ENCODE measurements at regions not wholly inside any gene's neighbourhood (a gene's known extent, or its start where the extent isn't known, plus 50 kb on each side); places are given as distances from the start of the nearest gene placed in this dataset.

- H4K20me1 ChIP-seq (ENCODE audit: control insufficient read depth, insufficient read depth) = no peaks in the 10 kb centered on the region
- no peaks in the 10 kb centered on the region for H3K36me3 ChIP-seq (ENCODE audit: control insufficient read depth in 2 of 2, insufficient read depth in 2 of 2, low read length in 1 of 2)
- intact Hi-C loops (cut with micrococcal nuclease; ENCODE audit: unreplicated experiment) = loop anchor here (10.0 kb wide), 1 partner anchor 254 kb away; no protein-coding TSS in a partner anchor
- BruUV-seq (replicated peaks) = no TSS peak
- H3K4me2 ChIP-seq (ENCODE audit: control insufficient read depth, insufficient read depth) = no peak overlapping the region
- no peaks in the 10 kb centered on the region for H3K4me1 ChIP-seq (ENCODE audit: control insufficient read depth, insufficient read depth, low read length)
- H3K9ac ChIP-seq (ENCODE audit: control insufficient read depth, insufficient read depth, low read length) = no peak overlapping the region
- ChIA-PET RAD21 (ENCODE audit: unreplicated experiment) (interaction anchor here (0.7 to 2.9 kb wide), 10 partner anchors 9 to 202 kb away, joined by 3 to 30 read pairs (median 6); no protein-coding TSS in a partner anchor), SMC1A (ENCODE audit: uncharacterized antibody, unreplicated experiment) (interaction anchor here (1.0 to 5.4 kb wide), 10 partner anchors 9 to 77 kb away, joined by 3 to 34 read pairs (median 5); no protein-coding TSS in a partner anchor), POLR2A (interaction anchor here (0.5 to 2.5 kb wide), 9 partner anchors 8 to 411 kb away, joined by 3 to 12 read pairs (median 4); no protein-coding TSS in a partner anchor), CTCF (interaction anchor here (0.8 to 2.9 kb wide), 8 partner anchors 8 to 94 kb away, joined by 3 to 14 read pairs (median 8); no protein-coding TSS in a partner anchor)
- no peaks in the 10 kb centered on the region for H3K9me3 ChIP-seq (replicated peaks; ENCODE audit: control insufficient read depth, insufficient read depth, low read length)
- DNase-seq (ENCODE audit: low read depth, low spot score) (peak; percentile 66), ATAC-seq (peak; percentile 75), FAIRE-seq (peak; percentile 65)
- no peaks in the 10 kb centered on the region for H3K27me3 ChIP-seq (replicated peaks in 1 of 2; ENCODE audit: control insufficient read depth in 2 of 2, insufficient read depth in 2 of 2, low read length in 1 of 2)
- peak overlapping the region; percentile 56 for H3K27ac ChIP-seq (ENCODE audit: control insufficient read depth, insufficient read depth)
- no peaks in the 10 kb centered on the region for H3K79me2 ChIP-seq (ENCODE audit: control insufficient read depth, insufficient read depth, low read length)
- H2AFZ ChIP-seq (ENCODE audit: control insufficient read depth, low read depth, low read length) = no peak overlapping the region
- in situ Hi-C loops (cut with MboI) = no loop called here
- 20% methylated on average over 7 of the region's 7 CpGs for WGBS (ENCODE audit: insufficient coverage, insufficient replicate concordance, low lambda C conversion rate, missing lambda C conversion rate)
- no peak overlapping the region for H3K4me3 ChIP-seq
- TF ChIP-seq TBL1XR1 (IDR thresholded peaks at IDR 0.05; ENCODE audit: low read depth, low read length) (peak; percentile 74; the same call in 1 of the 2 replicates), ZZZ3 (IDR thresholded peaks at IDR 0.05; ENCODE audit: control insufficient read depth, insufficient read length, low read depth) (no peak), CHD4 (IDR thresholded peaks at IDR 0.05) (no peak), CREB1 (IDR thresholded peaks at IDR 0.05; ENCODE audit: low read depth) (0 out of 2 replicates have a peak, but pooled peaks have one; percentile 15), YY1 (IDR thresholded peaks at IDR 0.05; ENCODE audit: low read depth, low read length) (0 out of 2 replicates have a peak, but pooled peaks have one; percentile 14), MTA3 (IDR thresholded peaks at IDR 0.05; ENCODE audit: borderline replicate concordance, low read length) (no peak), POU2F2 (IDR thresholded peaks at IDR 0.05; ENCODE audit: borderline replicate concordance, low read depth, low read length) (peak; percentile 59; the same call in 1 of the 3 replicates), NFIC (IDR thresholded peaks at IDR 0.05; ENCODE audit: low read depth, low read length) (peak; percentile 68), MYC (IDR thresholded peaks at IDR 0.05; ENCODE audit: insufficient read depth, insufficient read length, insufficient replicate concordance, low read length, severe bottlenecking) (no peak), IKZF1 (conservative IDR thresholded peaks at IDR 0.05) (peak; percentile 96), BHLHE40 (IDR thresholded peaks at IDR 0.05; ENCODE audit: borderline replicate concordance in 1 of 2, low read depth in 2 of 2, low read length in 1 of 2) (peak; percentile 71 to 77; a peak in 3 of 4 replicates)
- TF ChIP-seq, protein P1, sequence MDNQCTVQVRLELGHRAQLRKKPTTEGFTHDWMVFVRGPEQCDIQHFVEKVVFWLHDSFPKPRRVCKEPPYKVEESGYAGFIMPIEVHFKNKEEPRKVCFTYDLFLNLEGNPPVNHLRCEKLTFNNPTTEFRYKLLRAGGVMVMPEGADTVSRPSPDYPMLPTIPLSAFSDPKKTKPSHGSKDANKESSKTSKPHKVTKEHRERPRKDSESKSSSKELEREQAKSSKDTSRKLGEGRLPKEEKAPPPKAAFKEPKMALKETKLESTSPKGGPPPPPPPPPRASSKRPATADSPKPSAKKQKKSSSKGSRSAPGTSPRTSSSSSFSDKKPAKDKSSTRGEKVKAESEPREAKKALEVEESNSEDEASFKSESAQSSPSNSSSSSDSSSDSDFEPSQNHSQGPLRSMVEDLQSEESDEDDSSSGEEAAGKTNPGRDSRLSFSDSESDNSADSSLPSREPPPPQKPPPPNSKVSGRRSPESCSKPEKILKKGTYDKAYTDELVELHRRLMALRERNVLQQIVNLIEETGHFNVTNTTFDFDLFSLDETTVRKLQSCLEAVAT (IDR thresholded peaks at IDR 0.05) = 0 out of 2 replicates have a peak, but pooled peaks have one; percentile 48
- TF ChIP-seq, protein P2, sequence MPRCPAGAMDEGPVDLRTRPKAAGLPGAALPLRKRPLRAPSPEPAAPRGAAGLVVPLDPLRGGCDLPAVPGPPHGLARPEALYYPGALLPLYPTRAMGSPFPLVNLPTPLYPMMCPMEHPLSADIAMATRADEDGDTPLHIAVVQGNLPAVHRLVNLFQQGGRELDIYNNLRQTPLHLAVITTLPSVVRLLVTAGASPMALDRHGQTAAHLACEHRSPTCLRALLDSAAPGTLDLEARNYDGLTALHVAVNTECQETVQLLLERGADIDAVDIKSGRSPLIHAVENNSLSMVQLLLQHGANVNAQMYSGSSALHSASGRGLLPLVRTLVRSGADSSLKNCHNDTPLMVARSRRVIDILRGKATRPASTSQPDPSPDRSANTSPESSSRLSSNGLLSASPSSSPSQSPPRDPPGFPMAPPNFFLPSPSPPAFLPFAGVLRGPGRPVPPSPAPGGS (IDR thresholded peaks at IDR 0.05; ENCODE audit: borderline replicate concordance, insufficient read depth, low read depth, low read length, poor library complexity, severe bottlenecking) = peak; percentile 36
- TF ChIP-seq, protein P3, sequence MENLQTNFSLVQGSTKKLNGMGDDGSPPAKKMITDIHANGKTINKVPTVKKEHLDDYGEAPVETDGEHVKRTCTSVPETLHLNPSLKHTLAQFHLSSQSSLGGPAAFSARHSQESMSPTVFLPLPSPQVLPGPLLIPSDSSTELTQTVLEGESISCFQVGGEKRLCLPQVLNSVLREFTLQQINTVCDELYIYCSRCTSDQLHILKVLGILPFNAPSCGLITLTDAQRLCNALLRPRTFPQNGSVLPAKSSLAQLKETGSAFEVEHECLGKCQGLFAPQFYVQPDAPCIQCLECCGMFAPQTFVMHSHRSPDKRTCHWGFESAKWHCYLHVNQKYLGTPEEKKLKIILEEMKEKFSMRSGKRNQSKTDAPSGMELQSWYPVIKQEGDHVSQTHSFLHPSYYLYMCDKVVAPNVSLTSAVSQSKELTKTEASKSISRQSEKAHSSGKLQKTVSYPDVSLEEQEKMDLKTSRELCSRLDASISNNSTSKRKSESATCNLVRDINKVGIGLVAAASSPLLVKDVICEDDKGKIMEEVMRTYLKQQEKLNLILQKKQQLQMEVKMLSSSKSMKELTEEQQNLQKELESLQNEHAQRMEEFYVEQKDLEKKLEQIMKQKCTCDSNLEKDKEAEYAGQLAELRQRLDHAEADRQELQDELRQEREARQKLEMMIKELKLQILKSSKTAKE (IDR thresholded peaks at IDR 0.05; ENCODE audit: low read depth, poor library complexity, severe bottlenecking) = peak; percentile 49
- TF ChIP-seq, protein P4, sequence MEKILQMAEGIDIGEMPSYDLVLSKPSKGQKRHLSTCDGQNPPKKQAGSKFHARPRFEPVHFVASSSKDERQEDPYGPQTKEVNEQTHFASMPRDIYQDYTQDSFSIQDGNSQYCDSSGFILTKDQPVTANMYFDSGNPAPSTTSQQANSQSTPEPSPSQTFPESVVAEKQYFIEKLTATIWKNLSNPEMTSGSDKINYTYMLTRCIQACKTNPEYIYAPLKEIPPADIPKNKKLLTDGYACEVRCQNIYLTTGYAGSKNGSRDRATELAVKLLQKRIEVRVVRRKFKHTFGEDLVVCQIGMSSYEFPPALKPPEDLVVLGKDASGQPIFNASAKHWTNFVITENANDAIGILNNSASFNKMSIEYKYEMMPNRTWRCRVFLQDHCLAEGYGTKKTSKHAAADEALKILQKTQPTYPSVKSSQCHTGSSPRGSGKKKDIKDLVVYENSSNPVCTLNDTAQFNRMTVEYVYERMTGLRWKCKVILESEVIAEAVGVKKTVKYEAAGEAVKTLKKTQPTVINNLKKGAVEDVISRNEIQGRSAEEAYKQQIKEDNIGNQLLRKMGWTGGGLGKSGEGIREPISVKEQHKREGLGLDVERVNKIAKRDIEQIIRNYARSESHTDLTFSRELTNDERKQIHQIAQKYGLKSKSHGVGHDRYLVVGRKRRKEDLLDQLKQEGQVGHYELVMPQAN (conservative IDR thresholded peaks at IDR 0.05) = 0 out of 2 replicates have a peak, but pooled peaks have one; percentile 17
Observed at GRCh38 chr3:75180235-75180944, 483.7 kb upstream of the FRG2C start.

Measured in GM12878 (cell line).